H1 (cell line): ENCODE measurements at regions not wholly inside any gene's neighbourhood (a gene's known extent, or its start where the extent isn't known, plus 50 kb on each side); places are given as distances from the start of the nearest gene placed in this dataset.

ENCODE experiments used
- CTCF ChIA-PET: fragments of 300-600 bp; sonication (Branson Sonifier 250); formaldehyde crosslinking; loops from one replicate; lab custom pipeline; 2021; ENCODE audit not compliant: partially characterized antibody; lab: Charles Lee
- POLR2A ChIA-PET: fragments of 300-600 bp; sonication (Branson Sonifier 250); formaldehyde crosslinking; loops from one replicate; lab custom pipeline; 2021; ENCODE audit warnings: inconsistent platforms; ENCODE audit not compliant: partially characterized antibody; lab: Charles Lee
- DNase-seq, 2 experiments: peaks; one replicate each; pipeline versions ENCODE4 v3.0.0 to v3.0.0-alpha.2; 2010 to 2022; ENCODE audit warnings: low spot score in 2 of 2, low read depth in 1 of 2, mixed read lengths in 1 of 2
- FAIRE-seq: peaks from 2 replicates; lab custom pipeline; 2011; peaks lifted over from hg19 to GRCh38; lab: Jason Lieb, UNC
- H2AFZ ChIP-seq: 2 replicates; pipeline ENCODE4 v1.8.1; 2012; ENCODE audit warnings: low read length, inconsistent platforms
- H2AK5ac ChIP-seq: 2 replicates; pipeline ENCODE4 v1.6.1; 2013; ENCODE audit warnings: low read depth, low read length
- H2BK120ac ChIP-seq: replicated peaks from 2 replicates; pipeline ENCODE3; 2013; ENCODE audit warnings: low read depth, low read length, inconsistent platforms
- H2BK12ac ChIP-seq: 2 replicates; pipeline ENCODE4 v1.6.1; 2013; ENCODE audit warnings: low read depth, low read length
- H2BK15ac ChIP-seq: 2 replicates; pipeline ENCODE4 v1.6.1; 2013; ENCODE audit warnings: low read length
- H2BK20ac ChIP-seq: 2 replicates; pipeline ENCODE4 v1.6.1; 2013; ENCODE audit warnings: low read length
- H2BK5ac ChIP-seq: 2 replicates; pipeline ENCODE4 v1.6.1; 2013; ENCODE audit warnings: low read depth, low read length
- H3K14ac ChIP-seq: 2 replicates; pipeline ENCODE4 v1.6.1; 2013; ENCODE audit warnings: inconsistent platforms; ENCODE audit not compliant: insufficient read length
- H3K18ac ChIP-seq: 2 replicates; pipeline ENCODE4 v1.6.1; 2013; ENCODE audit warnings: low read length; ENCODE audit errors: extremely low read depth
- H3K23ac ChIP-seq: 2 replicates; pipeline ENCODE4 v1.6.1; 2013; ENCODE audit warnings: inconsistent platforms; ENCODE audit not compliant: insufficient read length
- H3K23me2 ChIP-seq: 2 replicates; pipeline ENCODE4 v1.6.1; 2013; ENCODE audit warnings: low read depth, low read length
- H3K27ac ChIP-seq: 2 replicates; pipeline ENCODE4 v1.6.1; 2011; ENCODE audit warnings: low read depth, low read length, inconsistent platforms
- H3K27me3 ChIP-seq, 4 experiments: replicated peaks in 1 of 4; 1 replicate in 1 of 4; 2 replicates in 3 of 4; pipeline versions ENCODE4 v1.6.1 to v1.8.1; 2011 to 2013; ENCODE audit warnings: low read length in 3 of 4, mild to moderate bottlenecking in 3 of 4, inconsistent platforms in 2 of 4, mixed read lengths in 2 of 4, moderate library complexity in 1 of 4; ENCODE audit not compliant: control insufficient read depth in 3 of 4, insufficient read depth in 3 of 4; ENCODE audit errors: extremely low read depth in 1 of 4
- H3K36me3 ChIP-seq, 4 experiments: 2 replicates each; pipeline versions ENCODE4 v1.6.1 to v1.8.1; 2011 to 2013; ENCODE audit warnings: mild to moderate bottlenecking in 4 of 4, low read length in 3 of 4, moderate library complexity in 2 of 4, control low read depth in 1 of 4, inconsistent platforms in 1 of 4; ENCODE audit not compliant: insufficient read depth in 4 of 4, control insufficient read depth in 2 of 4
- H3K4ac ChIP-seq: replicated peaks from 2 replicates; pipeline ENCODE3; 2013; ENCODE audit warnings: low read length, low read depth, mixed read lengths, inconsistent platforms; ENCODE audit not compliant: insufficient read length
- H3K4me1 ChIP-seq, 4 experiments: replicated peaks in 1 of 4; 1 replicate in 1 of 4; 2 replicates in 3 of 4; pipeline versions ENCODE4 v1.6.1 to v1.8.1; 2011 to 2013; ENCODE audit warnings: low read length in 3 of 4, inconsistent platforms in 2 of 4, mixed read lengths in 1 of 4; ENCODE audit not compliant: insufficient read depth in 4 of 4, control insufficient read depth in 3 of 4
- H3K4me2 ChIP-seq, 2 experiments: 2 replicates each; pipeline versions ENCODE4 v1.6.1 to v1.8.1; 2011 to 2013; ENCODE audit warnings: low read depth in 2 of 2, low read length in 2 of 2, control low read depth in 1 of 2, inconsistent platforms in 1 of 2, mild to moderate bottlenecking in 1 of 2; ENCODE audit not compliant: insufficient read depth in 1 of 2
- H3K4me3 ChIP-seq, 4 experiments: fragments of 200-600, 300-600 bp in 1 of 4; sonication (generic), shearing (Covaris generic), sonication (Bioruptor Twin) in 1 of 4; 2 replicates each; pipeline versions ENCODE4 v1.5.1 to v1.8.1; 2011 to 2016; ENCODE audit warnings: low read length in 4 of 4, low read depth in 3 of 4, control low read depth in 2 of 4, inconsistent platforms in 2 of 4, mild to moderate bottlenecking in 2 of 4, mixed read lengths in 1 of 4, moderate library complexity in 1 of 4; ENCODE audit not compliant: insufficient read depth in 2 of 4; ENCODE audit errors: extremely low read depth in 1 of 4
- H3K56ac ChIP-seq: replicated peaks from 2 replicates; pipeline ENCODE3; 2013; ENCODE audit warnings: low read depth, mild to moderate bottlenecking, mixed read lengths, low read length, inconsistent platforms; ENCODE audit not compliant: insufficient read length
- H3K79me1 ChIP-seq: 2 replicates; pipeline ENCODE4 v1.6.1; 2013; ENCODE audit warnings: low read depth, low read length, control low read depth
- H3K79me2 ChIP-seq, 2 experiments: 2 replicates each; pipeline versions ENCODE4 v1.6.1 to v1.8.1; 2012 to 2013; ENCODE audit warnings: low read length in 2 of 2, mild to moderate bottlenecking in 2 of 2, inconsistent platforms in 1 of 2; ENCODE audit not compliant: insufficient read depth in 2 of 2, control insufficient read depth in 1 of 2
- H3K9ac ChIP-seq, 4 experiments: replicated peaks in 1 of 4; 1 replicate in 1 of 4; 2 replicates in 3 of 4; pipeline versions ENCODE4 v1.6.1 to v1.8.1; 2011 to 2013; ENCODE audit warnings: low read depth in 3 of 4, low read length in 3 of 4, control low read depth in 2 of 4, mild to moderate bottlenecking in 2 of 4, moderate library complexity in 2 of 4, inconsistent platforms in 1 of 4; ENCODE audit errors: extremely low read depth in 1 of 4
- H3K9me3 ChIP-seq, 2 experiments: 2 replicates each; pipeline versions ENCODE4 v1.6.1 to v1.8.1; 2012 to 2013; ENCODE audit warnings: mild to moderate bottlenecking in 2 of 2, moderate library complexity in 2 of 2, control low read depth in 1 of 2, inconsistent platforms in 1 of 2, low read depth in 1 of 2, low read length in 1 of 2, mixed read lengths in 1 of 2; ENCODE audit not compliant: insufficient read depth in 2 of 2
- H4K20me1 ChIP-seq, 2 experiments: replicated peaks in 1 of 2; 2 replicates each; pipeline versions ENCODE3 to v1.8.1; 2011 to 2013; ENCODE audit warnings: inconsistent platforms in 2 of 2, low read length in 2 of 2, mild to moderate bottlenecking in 1 of 2; ENCODE audit not compliant: insufficient read depth in 2 of 2, control insufficient read depth in 1 of 2
- H4K5ac ChIP-seq: 2 replicates; pipeline ENCODE4 v1.6.1; 2013; ENCODE audit warnings: low read length, low read depth, mixed read lengths, inconsistent platforms; ENCODE audit not compliant: insufficient read length
- H4K8ac ChIP-seq: 2 replicates; pipeline ENCODE4 v1.8.0; 2013; ENCODE audit warnings: mild to moderate bottlenecking, moderate library complexity, low read length, inconsistent platforms; ENCODE audit not compliant: insufficient read depth; ENCODE audit errors: extremely low read depth
- H4K91ac ChIP-seq: replicated peaks from 2 replicates; pipeline ENCODE3; 2013; ENCODE audit warnings: low read length, mixed read lengths, inconsistent platforms; ENCODE audit not compliant: insufficient read length
- CHD1 ChIP-seq: IDR thresholded peaks from 2 replicates; pipeline ENCODE4 v1.6.1; 2012; ENCODE audit warnings: low read depth, low read length, improper control_type of control experiment
- CREB1 ChIP-seq: IDR thresholded peaks from 2 replicates; pipeline ENCODE4 v1.6.1; 2012; ENCODE audit warnings: inconsistent platforms
- EZH2 ChIP-seq: fragments of 200-600 bp; sonication (generic); IDR thresholded peaks from 2 replicates; pipeline ENCODE4 v1.7.1; 2012; ENCODE audit warnings: low read depth, mild to moderate bottlenecking, moderate library complexity, low read length, inconsistent platforms; ENCODE audit not compliant: severe bottlenecking
- HDAC6 ChIP-seq: IDR thresholded peaks from one replicate; pipeline ENCODE4 v1.7.1; 2012; ENCODE audit warnings: low read depth, mild to moderate bottlenecking, inconsistent platforms, low read length, moderate library complexity
- JUND ChIP-seq: IDR thresholded peaks from 2 replicates; pipeline ENCODE4 v1.6.1; 2011; ENCODE audit warnings: mild to moderate bottlenecking, improper control_type of control experiment, low read length
- KDM4A ChIP-seq: IDR thresholded peaks from one replicate; pipeline ENCODE4 v1.7.1; 2012; ENCODE audit warnings: low read depth, mild to moderate bottlenecking, moderate library complexity, low read length, inconsistent platforms; ENCODE audit not compliant: severe bottlenecking
- PHF8 ChIP-seq: fragments of 200-600 bp; sonication (generic); conservative IDR thresholded peaks from 2 replicates; pipeline ENCODE4 v1.7.1; 2012; ENCODE audit warnings: low read depth, mild to moderate bottlenecking, inconsistent platforms, low read length, moderate library complexity
- POLR2A ChIP-seq, 2 experiments: IDR thresholded peaks; 1 replicate in 1 of 2; 2 replicates in 1 of 2; pipeline ENCODE4 v1.6.1; 2011; ENCODE audit warnings: low read depth in 2 of 2, low read length in 2 of 2, mild to moderate bottlenecking in 2 of 2; ENCODE audit errors: control extremely low read depth in 1 of 2
- SAP30 ChIP-seq: fragments of 300-600 bp; sonication (generic); IDR thresholded peaks from 2 replicates; pipeline ENCODE4 v1.7.1; 2012; ENCODE audit warnings: low read length, moderate library complexity, mild to moderate bottlenecking, inconsistent platforms; ENCODE audit not compliant: insufficient read depth, insufficient replicate concordance
- TEAD4 ChIP-seq: IDR thresholded peaks from 2 replicates; pipeline ENCODE4 v1.6.1; 2012; ENCODE audit warnings: low read depth, low read length, inconsistent platforms, mixed read lengths
- ZNF274 ChIP-seq: IDR thresholded peaks from 2 replicates; pipeline ENCODE4 v1.7.0; 2012; ENCODE audit warnings: low read length, borderline replicate concordance; ENCODE audit errors: extremely low read depth
- WGBS, 2 experiments: shearing (Covaris generic) in 1 of 2; methylation state at CpG; one replicate each; pipeline versions ENCODE4 v1.1.6 to v1.1.7; 2013 to 2015; ENCODE audit warnings: low lambda C conversion rate in 2 of 2, mixed read lengths in 2 of 2, inconsistent platforms in 1 of 2, low coverage in 1 of 2, missing lambda C conversion rate in 1 of 2; ENCODE audit not compliant: insufficient replicate concordance in 2 of 2, insufficient coverage in 1 of 2, insufficient read length in 1 of 2; ENCODE audit errors: extremely low coverage in 1 of 2, missing lambda C conversion rate in 1 of 2; 5-methylcytosine and 5-hydroxymethylcytosine counted together
- TF ChIP-seq, protein P1 (sequence below): IDR thresholded peaks from 2 replicates; pipeline ENCODE4 v1.6.1; 2012; ENCODE audit warnings: low read length, inconsistent platforms
- TF ChIP-seq, protein P2 (sequence below): IDR thresholded peaks from 2 replicates; pipeline ENCODE4 v1.6.1; 2012; ENCODE audit warnings: inconsistent platforms

DNA sequence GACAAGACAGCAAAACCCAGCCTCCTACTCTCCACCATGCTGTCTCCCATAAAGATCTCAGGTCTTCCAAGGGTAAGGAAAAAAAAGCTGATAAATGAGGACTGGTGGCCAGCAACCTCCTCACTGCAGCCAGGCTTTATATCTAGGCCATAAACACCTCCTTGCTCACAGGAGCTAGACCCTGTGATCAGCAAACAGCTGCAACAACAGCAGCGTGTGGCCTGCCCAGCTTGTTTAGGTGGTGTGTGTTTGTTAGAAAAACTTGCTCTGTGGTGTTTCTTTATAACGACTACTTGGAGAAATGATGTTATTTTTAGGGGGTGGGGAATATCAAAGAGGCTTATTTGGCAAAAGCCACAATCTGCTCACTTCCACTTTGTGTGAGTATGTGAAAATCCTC is 880.9 kb upstream of the AMELY start:
- H3K56ac ChIP-seq = no peak overlapping the region
- no peak overlapping the region for H3K18ac ChIP-seq
- H3K9me3 ChIP-seq = no peaks in the 10 kb centered on the region
- no peaks in the 10 kb centered on the region for H3K79me2 ChIP-seq
- H2BK120ac ChIP-seq = no peak overlapping the region
- no peak overlapping the region for H2BK20ac ChIP-seq
- FAIRE-seq (no peak), DNase-seq (no peak)
- WGBS, 2 experiments = 71% methylated on average over 2 of the region's 2 CpGs; no CpG with 5 or more reads in 1 of the 2 experiments
- CTCF ChIA-PET = no interaction called here
- H4K8ac ChIP-seq = no peak overlapping the region
- H3K9ac ChIP-seq = no peak overlapping the region
- H3K4me3 ChIP-seq = no peak overlapping the region
- POLR2A ChIA-PET = no interaction called here
- no peak overlapping the region for H4K5ac ChIP-seq
- no peak overlapping the region for H2BK15ac ChIP-seq
- H3K4me2 ChIP-seq = no peak overlapping the region
- no peaks in the 10 kb centered on the region for H3K27me3 ChIP-seq
- H3K14ac ChIP-seq = no peak overlapping the region
- H2BK12ac ChIP-seq = no peak overlapping the region
- H3K4ac ChIP-seq = no peak overlapping the region
- no peak overlapping the region for H3K27ac ChIP-seq
- H4K91ac ChIP-seq = no peak overlapping the region
- no peaks in the 10 kb centered on the region for H4K20me1 ChIP-seq
- H2BK5ac ChIP-seq = no peak overlapping the region
- no peaks in the 10 kb centered on the region for H3K36me3 ChIP-seq
- no peaks in the 10 kb centered on the region for H3K4me1 ChIP-seq
- H3K79me1 ChIP-seq = no peaks in the 10 kb centered on the region
- H2AFZ ChIP-seq = no peak overlapping the region
- H3K23ac ChIP-seq = no peak overlapping the region
- no peak overlapping the region for H2AK5ac ChIP-seq
- H3K23me2 ChIP-seq = no peaks in the 10 kb centered on the region
- TF ChIP-seq, protein P1, sequence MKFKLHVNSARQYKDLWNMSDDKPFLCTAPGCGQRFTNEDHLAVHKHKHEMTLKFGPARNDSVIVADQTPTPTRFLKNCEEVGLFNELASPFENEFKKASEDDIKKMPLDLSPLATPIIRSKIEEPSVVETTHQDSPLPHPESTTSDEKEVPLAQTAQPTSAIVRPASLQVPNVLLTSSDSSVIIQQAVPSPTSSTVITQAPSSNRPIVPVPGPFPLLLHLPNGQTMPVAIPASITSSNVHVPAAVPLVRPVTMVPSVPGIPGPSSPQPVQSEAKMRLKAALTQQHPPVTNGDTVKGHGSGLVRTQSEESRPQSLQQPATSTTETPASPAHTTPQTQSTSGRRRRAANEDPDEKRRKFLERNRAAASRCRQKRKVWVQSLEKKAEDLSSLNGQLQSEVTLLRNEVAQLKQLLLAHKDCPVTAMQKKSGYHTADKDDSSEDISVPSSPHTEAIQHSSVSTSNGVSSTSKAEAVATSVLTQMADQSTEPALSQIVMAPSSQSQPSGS = no peak
- no peak for TF ChIP-seq CREB1
- no peak for TF ChIP-seq JUND
- TF ChIP-seq PHF8 = no peak
- TF ChIP-seq POLR2A (IDR thresholded peaks at IDR 0.05; ENCODE audit: control extremely low read depth in 1 of 2, low read depth in 2 of 2, low read length in 2 of 2) = no peak
- no peak for TF ChIP-seq CHD1
- TF ChIP-seq SAP30 = no peak
- TF ChIP-seq EZH2 = no peak
- no peak for TF ChIP-seq HDAC6
- TF ChIP-seq TEAD4 = no peak
- no peak for TF ChIP-seq ZNF274
- no peak for TF ChIP-seq KDM4A
- TF ChIP-seq, protein P2, sequence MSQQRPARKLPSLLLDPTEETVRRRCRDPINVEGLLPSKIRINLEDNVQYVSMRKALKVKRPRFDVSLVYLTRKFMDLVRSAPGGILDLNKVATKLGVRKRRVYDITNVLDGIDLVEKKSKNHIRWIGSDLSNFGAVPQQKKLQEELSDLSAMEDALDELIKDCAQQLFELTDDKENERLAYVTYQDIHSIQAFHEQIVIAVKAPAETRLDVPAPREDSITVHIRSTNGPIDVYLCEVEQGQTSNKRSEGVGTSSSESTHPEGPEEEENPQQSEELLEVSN = no peak
